ENCODE measurements at regions not wholly inside any gene's neighbourhood (a gene's known extent, or its start where the extent isn't known, plus 50 kb on each side); places are given as distances from the start of the nearest gene placed in this dataset.

GRCh38 chr14:71374989-71375388 lies 467.7 kb downstream of the PCNX1 start:
- Histone ChIP-seq H3K79me2 (replicated peaks; ENCODE audit: insufficient read depth, low read length) (peaks cover 4% of the 10 kb centered on the region), H3K4me2 (ENCODE audit: low read length) (no peak overlapping the region)

GRCh38 chr14:71377099-71377498 lies 469.8 kb downstream of the PCNX1 start:
- peaks cover 4% of the 10 kb centered on the region for H3K79me2 ChIP-seq (replicated peaks; ENCODE audit: insufficient read depth, low read length)
- H3K27me3 ChIP-seq (ENCODE audit: insufficient read depth, low read depth, low read length): no peaks in the 10 kb centered on the region
- no peaks in the 10 kb centered on the region for H3F3A ChIP-seq (ENCODE audit: insufficient read depth, low read length, poor library complexity, severe bottlenecking)
- H2AFZ ChIP-seq (ENCODE audit: low read depth, low read length): no peak overlapping the region
- no peak overlapping the region for H3K4me3 ChIP-seq (ENCODE audit: low read length)
- no peak overlapping the region for H3K27ac ChIP-seq (ENCODE audit: low read length)
- H3K9me3 ChIP-seq (ENCODE audit: low read length): no peaks in the 10 kb centered on the region
- H4K20me1 ChIP-seq (ENCODE audit: insufficient read depth): no peaks in the 10 kb centered on the region
- H3K9ac ChIP-seq (ENCODE audit: low read length): no peak overlapping the region
- no peaks in the 10 kb centered on the region for H3K36me3 ChIP-seq (ENCODE audit: insufficient read depth, low read length)
- H3K4me2 ChIP-seq (ENCODE audit: low read length): no peak overlapping the region
- H3K9me2 ChIP-seq (ENCODE audit: insufficient read depth, low read length): no peaks in the 10 kb centered on the region
- TF ChIP-seq RAD21 (conservative IDR thresholded peaks at IDR 0.05): no peak
- TF ChIP-seq POLR2AphosphoS5 (IDR thresholded peaks at IDR 0.05): no peak
- TF ChIP-seq SMC3 (conservative IDR thresholded peaks at IDR 0.05; ENCODE audit: poor library complexity): no peak
- no peak for TF ChIP-seq TAF1 (IDR thresholded peaks at IDR 0.05; ENCODE audit: low read depth)
- TF ChIP-seq EP300 (conservative IDR thresholded peaks at IDR 0.05; ENCODE audit: poor library complexity, severe bottlenecking): no peak
- TF ChIP-seq EZH2 (IDR thresholded peaks at IDR 0.05; ENCODE audit: borderline replicate concordance, insufficient read depth, low read length, poor library complexity, severe bottlenecking): no peak
- no peak for TF ChIP-seq CTCF (IDR thresholded peaks at IDR 0.05; ENCODE audit: poor library complexity, severe bottlenecking)
- no peak for TF ChIP-seq MXI1 (conservative IDR thresholded peaks at IDR 0.05; ENCODE audit: poor library complexity, severe bottlenecking)

More at GRCh38 chr14:71374989-71375388, 467.7 kb downstream of the PCNX1 start:
- Histone ChIP-seq H2AFZ (ENCODE audit: low read depth, low read length) (no peak overlapping the region), H3F3A (ENCODE audit: insufficient read depth, low read length, poor library complexity, severe bottlenecking) (no peaks in the 10 kb centered on the region), H3K9ac (ENCODE audit: low read length) (no peak overlapping the region), H3K27me3 (ENCODE audit: insufficient read depth, low read depth, low read length) (no peaks in the 10 kb centered on the region), H3K27ac (ENCODE audit: low read length) (no peak overlapping the region), H4K20me1 (ENCODE audit: insufficient read depth) (no peaks in the 10 kb centered on the region), H3K9me3 (ENCODE audit: low read length) (no peaks in the 10 kb centered on the region), H3K36me3 (ENCODE audit: insufficient read depth, low read length) (no peaks in the 10 kb centered on the region), H3K4me3 (ENCODE audit: low read length) (no peak overlapping the region), H3K9me2 (ENCODE audit: insufficient read depth, low read length) (no peaks in the 10 kb centered on the region)
- TF ChIP-seq RAD21 (conservative IDR thresholded peaks at IDR 0.05) (no peak), TAF1 (IDR thresholded peaks at IDR 0.05; ENCODE audit: low read depth) (no peak), POLR2AphosphoS5 (IDR thresholded peaks at IDR 0.05) (no peak), SMC3 (conservative IDR thresholded peaks at IDR 0.05; ENCODE audit: poor library complexity) (no peak), EZH2 (IDR thresholded peaks at IDR 0.05; ENCODE audit: borderline replicate concordance, insufficient read depth, low read length, poor library complexity, severe bottlenecking) (no peak), REST (IDR thresholded peaks at IDR 0.05; ENCODE audit: borderline replicate concordance) (no peak), CTCF (IDR thresholded peaks at IDR 0.05; ENCODE audit: poor library complexity, severe bottlenecking) (no peak), MXI1 (conservative IDR thresholded peaks at IDR 0.05; ENCODE audit: poor library complexity, severe bottlenecking) (no peak), EP300 (conservative IDR thresholded peaks at IDR 0.05; ENCODE audit: poor library complexity, severe bottlenecking) (no peak)
